HG03095 (cell line): ENCODE measurements at regions not wholly inside any gene's neighbourhood (a gene's known extent, or its start where the extent isn't known, plus 50 kb on each side); places are given as distances from the start of the nearest gene placed in this dataset.

ENCODE experiments used
- ATAC-seq: cut with Tn5 transposase; IDR thresholded peaks from one replicate; pipeline ENCODE4 v1.9.1; 2021; ENCODE audit warnings: moderate library complexity; ENCODE audit not compliant: unreplicated experiment

- ATAC-seq, result no peak
Observed at GRCh38 chr19:16022251-16022650, 54.0 kb upstream of the TPM4 start.

- no peak for ATAC-seq
Observed at GRCh38 chr19:16022681-16023080, 53.6 kb upstream of the TPM4 start.

DNA sequence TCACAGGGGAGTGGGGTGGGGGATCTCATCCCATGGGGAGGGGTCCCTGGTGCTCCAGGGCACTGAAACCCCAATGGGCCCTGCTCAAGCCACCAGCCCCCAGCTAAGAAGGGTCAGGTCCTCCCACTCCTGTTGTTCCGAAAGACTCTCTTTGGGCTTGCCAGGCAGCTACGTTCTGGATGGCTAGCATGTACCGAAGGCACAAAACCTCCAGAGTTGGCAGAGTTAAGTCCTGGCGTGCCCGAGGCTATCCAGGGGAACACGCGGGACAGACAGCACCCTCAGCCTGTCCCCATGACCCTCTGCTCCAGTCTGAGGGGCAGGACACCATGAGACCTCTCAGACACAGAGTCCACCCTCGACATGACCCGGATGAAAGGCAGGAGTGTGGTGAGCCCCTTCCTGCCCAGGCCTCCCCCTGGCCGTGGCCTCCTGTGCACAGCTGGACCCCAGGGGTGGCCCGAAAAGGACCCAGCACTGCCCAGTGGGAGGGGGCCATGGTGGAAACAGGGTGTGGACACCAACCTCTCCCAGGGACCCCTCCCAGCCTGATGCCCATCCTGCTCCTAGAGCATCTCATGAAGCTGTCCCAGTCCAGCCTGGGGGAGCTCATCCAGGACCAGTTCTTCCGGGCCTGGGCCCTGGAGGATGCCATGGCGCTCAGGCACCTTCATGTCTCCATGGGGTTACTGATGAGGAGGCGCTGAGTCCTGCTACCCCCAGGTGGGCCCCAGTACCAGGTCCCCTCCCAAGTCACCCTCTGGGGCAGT, 53.0 kb upstream of the TPM4 start:
- ATAC-seq, result no peak

- no peak for ATAC-seq
Observed at GRCh38 chr19:16024266-16025107, 51.8 kb upstream of the TPM4 start.

- ATAC-seq, result no peak
Observed at GRCh38 chr19:16025108-16026101, 50.9 kb upstream of the TPM4 start.

DNA sequence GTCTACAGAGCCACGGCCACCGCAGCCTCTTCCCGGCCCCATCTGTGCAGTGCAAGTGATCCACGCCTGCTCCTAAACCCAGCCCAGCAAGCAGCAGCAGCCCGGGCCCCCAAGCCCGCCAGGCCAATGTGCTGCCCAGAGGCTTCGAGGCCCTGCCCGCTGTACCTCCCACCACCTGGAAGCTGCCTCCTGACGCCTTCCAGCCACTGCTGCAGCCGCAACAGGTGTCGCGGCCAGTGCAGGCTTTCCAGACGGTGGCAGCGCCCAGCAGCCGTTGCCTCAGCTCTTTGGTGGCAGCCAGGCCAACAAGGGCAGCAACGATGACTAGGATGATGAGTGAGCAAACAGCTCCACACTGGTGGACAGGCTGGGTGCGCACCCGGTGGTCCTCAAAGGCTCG, 50.2 kb upstream of the TPM4 start:
- no peak for ATAC-seq
